HCT116 (cell line): ENCODE measurements at regions not wholly inside any gene's neighbourhood (a gene's known extent, or its start where the extent isn't known, plus 50 kb on each side); places are given as distances from the start of the nearest gene placed in this dataset.

Experiments
- ATAC-seq: fragments of 200-7000 bp; cut with Tn5 transposase; 2 replicates; pipeline ENCODE4 v1.9.1; 2020; ENCODE audit warnings: mild to moderate bottlenecking, moderate library complexity
- BruUV-seq: library from RNA; stranded (reverse); fragments of 400-500 nt; replicated peaks from 2 replicates; lab custom pipeline; 2021; lab: Mats Ljungman, UMichigan
- CTCF ChIA-PET: fragments of 300-600 bp; sonication (Branson Sonifier 250); formaldehyde crosslinking; loops from one replicate; lab custom pipeline; 2021; ENCODE audit warnings: antibody characterized with exemption; lab: Charles Lee
- POLR2A ChIA-PET: fragments of 300-600, 350-600 bp; sonication (Branson Sonifier 250); formaldehyde crosslinking; loops from one replicate; lab custom pipeline; 2021; ENCODE audit warnings: antibody characterized with exemption; lab: Charles Lee
- RAD21 ChIA-PET, 2 experiments: fragments of 300-600 bp; sonication (Branson Sonifier 250); formaldehyde crosslinking; loops; one replicate each; lab custom pipeline; 2023; ENCODE audit warnings: low total read pairs in 2 of 2; ENCODE audit not compliant: uncharacterized antibody in 2 of 2, unreplicated experiment in 2 of 2, low non-redundant PET in 1 of 2; lab: Charles Lee
- DNase-seq: peaks from one replicate; pipeline ENCODE4 v3.0.0-alpha.2; 2010; ENCODE audit warnings: low read depth, low spot score
- H2AFZ ChIP-seq: fragments of 200-600 bp; shearing (Covaris generic), sonication (generic); 2 replicates; pipeline ENCODE4 v1.6.1; 2017; ENCODE audit warnings: low read depth, mixed run types, mixed read lengths, antibody characterized with exemption, low read length; ENCODE audit not compliant: poor library complexity, severe bottlenecking
- H3K27ac ChIP-seq: 2 replicates; pipeline ENCODE4 v1.5.1; 2012; ENCODE audit warnings: low read depth, low read length
- H3K27me3 ChIP-seq: fragments of 200-600 bp; sonication (generic); 2 replicates; pipeline ENCODE4 v1.6.1; 2016; ENCODE audit warnings: mixed run types, low read length, mixed read lengths; ENCODE audit not compliant: insufficient read depth
- H3K36me3 ChIP-seq, 2 experiments: fragments of 200-500 bp in 1 of 2; fragments of 200-600 bp in 1 of 2; sonication (Bioruptor generic) in 1 of 2; sonication (generic) in 1 of 2; 2 replicates each; pipeline versions ENCODE4 v1.5.1 to v1.6.1; 2014 to 2016; ENCODE audit warnings: low read length in 2 of 2, inconsistent platforms in 1 of 2, mixed read lengths in 1 of 2, mixed run types in 1 of 2; ENCODE audit not compliant: insufficient read depth in 2 of 2, control insufficient read depth in 1 of 2
- H3K4me1 ChIP-seq, 2 experiments: fragments of 200-600 bp in 1 of 2; sonication (generic) in 1 of 2; 2 replicates each; pipeline versions ENCODE4 v1.5.1 to v1.6.1; 2012 to 2017; ENCODE audit warnings: low read length in 2 of 2, inconsistent platforms in 1 of 2, mild to moderate bottlenecking in 1 of 2, mixed read lengths in 1 of 2, mixed run types in 1 of 2, moderate library complexity in 1 of 2; ENCODE audit not compliant: insufficient read depth in 2 of 2, control insufficient read depth in 1 of 2
- H3K4me2 ChIP-seq: fragments of 200-600 bp; sonication (generic); 2 replicates; pipeline ENCODE4 v1.6.1; 2017; ENCODE audit warnings: mixed run types, low read length, mixed read lengths
- H3K4me3 ChIP-seq, 2 experiments: fragments of 200-600 bp in 1 of 2; sonication (generic) in 1 of 2; replicated peaks in 1 of 2; 2 replicates each; pipeline ENCODE4 v1.5.1; 2011 to 2016; ENCODE audit warnings: low read length in 2 of 2, control low read depth in 1 of 2, low read depth in 1 of 2, mild to moderate bottlenecking in 1 of 2, mixed read lengths in 1 of 2, mixed run types in 1 of 2
- H3K79me2 ChIP-seq: fragments of 200-600 bp; sonication (generic); 2 replicates; pipeline ENCODE4 v1.6.1; 2017; ENCODE audit warnings: mild to moderate bottlenecking, mixed run types, low read length, moderate library complexity, mixed read lengths; ENCODE audit not compliant: insufficient read depth
- H3K9ac ChIP-seq: fragments of 200-600 bp; sonication (generic); 2 replicates; pipeline ENCODE4 v1.6.1; 2016; ENCODE audit warnings: low read length, mixed read lengths
- H3K9me2 ChIP-seq: fragments of 200-600 bp; sonication (generic), shearing (Covaris generic); 2 replicates; pipeline ENCODE4 v1.6.1; 2017; ENCODE audit warnings: mixed run types, mild to moderate bottlenecking, moderate library complexity; ENCODE audit not compliant: insufficient read depth
- H3K9me3 ChIP-seq, 2 experiments: fragments of 200-500 bp in 1 of 2; fragments of 200-600 bp in 1 of 2; sonication (Bioruptor generic) in 1 of 2; sonication (generic) in 1 of 2; 2 replicates each; pipeline ENCODE4 v1.6.1; 2014 to 2017; ENCODE audit warnings: low read length in 2 of 2, mixed read lengths in 2 of 2, inconsistent platforms in 1 of 2, low read depth in 1 of 2, mild to moderate bottlenecking in 1 of 2, mixed run types in 1 of 2, moderate library complexity in 1 of 2; ENCODE audit not compliant: control insufficient read depth in 1 of 2, insufficient read depth in 1 of 2
- H4K20me1 ChIP-seq: fragments of 200-600 bp; sonication (generic), shearing (Covaris generic); 2 replicates; pipeline ENCODE4 v1.6.1; 2017; ENCODE audit warnings: mixed run types, mild to moderate bottlenecking, moderate library complexity; ENCODE audit not compliant: insufficient read depth
- ATF3 ChIP-seq: IDR thresholded peaks from 2 replicates; pipeline ENCODE4 v1.6.1; 2012
- CBX3 ChIP-seq: IDR thresholded peaks from 2 replicates; pipeline ENCODE4 v1.6.1; 2012; ENCODE audit warnings: low read depth
- CTCF ChIP-seq, 3 experiments: fragments of 200-600 bp in 1 of 3; sonication (generic) in 1 of 3; IDR thresholded peaks in 2 of 3; conservative IDR thresholded peaks in 1 of 3; 2 replicates each; pipeline ENCODE4 v1.5.1; 2012 to 2017; ENCODE audit warnings: low read depth in 2 of 3, low read length in 2 of 3, antibody characterized with exemption in 1 of 3, borderline replicate concordance in 1 of 3, control low read depth in 1 of 3, mild to moderate bottlenecking in 1 of 3, mixed read lengths in 1 of 3, mixed run types in 1 of 3, moderate library complexity in 1 of 3; ENCODE audit not compliant: insufficient read depth in 1 of 3
- ELF1 ChIP-seq: IDR thresholded peaks from 2 replicates; pipeline ENCODE4 v1.6.1; 2012; ENCODE audit warnings: low read depth, borderline replicate concordance
- EZH2phosphoT487 ChIP-seq: fragments of 200-600 bp; IDR thresholded peaks from 2 replicates; pipeline ENCODE4 v1.6.1; 2018; ENCODE audit warnings: antibody characterized with exemption, borderline replicate concordance
- JUND ChIP-seq: IDR thresholded peaks from 2 replicates; pipeline ENCODE4 v1.6.1; 2012
- MAX ChIP-seq: IDR thresholded peaks from 2 replicates; pipeline ENCODE4 v1.6.1; 2012
- POLR2A ChIP-seq: IDR thresholded peaks from 2 replicates; pipeline ENCODE4 v1.7.0; 2011; ENCODE audit warnings: borderline replicate concordance; ENCODE audit not compliant: insufficient read depth, insufficient read length; ENCODE audit errors: extremely low read depth
- POLR2AphosphoS5 ChIP-seq: IDR thresholded peaks from 2 replicates; pipeline ENCODE4 v1.6.1; 2011; ENCODE audit warnings: mild to moderate bottlenecking, low read depth, low read length, moderate library complexity
- REST ChIP-seq: IDR thresholded peaks from 2 replicates; pipeline ENCODE4 v1.6.1; 2012; ENCODE audit warnings: low read depth
- SIN3A ChIP-seq: IDR thresholded peaks from 2 replicates; pipeline ENCODE4 v1.6.1; 2012; ENCODE audit warnings: low read depth
- SP1 ChIP-seq: IDR thresholded peaks from 2 replicates; pipeline ENCODE4 v1.6.1; 2012; ENCODE audit warnings: low read depth
- SRF ChIP-seq: IDR thresholded peaks from 2 replicates; pipeline ENCODE4 v1.6.1; 2012; ENCODE audit warnings: low read depth
- YY1 ChIP-seq: IDR thresholded peaks from 2 replicates; pipeline ENCODE4 v1.6.1; 2011; ENCODE audit warnings: low read length, low read depth, moderate library complexity, mild to moderate bottlenecking; ENCODE audit not compliant: insufficient replicate concordance; ENCODE audit errors: extremely low read depth
- ZFX ChIP-seq: fragments of 450-650 bp; IDR thresholded peaks from 2 replicates; pipeline ENCODE4 v1.6.1; 2017
- ZNF274 ChIP-seq: fragments of 200-500 bp; sonication (Bioruptor generic); IDR thresholded peaks from 2 replicates; pipeline ENCODE4 v1.6.1; 2014; ENCODE audit warnings: mild to moderate bottlenecking, low read depth, low read length, inconsistent platforms
- intact Hi-C: fragments of 100-400 bp; cut with micrococcal nuclease; formaldehyde crosslinking; loops from 2 replicates; pipeline ENCODE4 v1.10.0; 2022

- TF ChIP-seq REST: no peak
- TF ChIP-seq EZH2phosphoT487: no peak
- no peak for TF ChIP-seq CTCF (IDR thresholded peaks at IDR 0.05 in 2 of 3, conservative IDR thresholded peaks at IDR 0.05 in 1 of 3; ENCODE audit: borderline replicate concordance in 1 of 3, insufficient read depth in 1 of 3, low read depth in 2 of 3, low read length in 2 of 3)
Measured at GRCh38 chr2:19462256-19462645, 103.8 kb upstream of the OSR1 start (continued).

GRCh38 chr2:19461504-19462255, 103.3 kb upstream of the OSR1 start:
- Histone ChIP-seq H3K27ac (no peak overlapping the region), H3K9ac (no peak overlapping the region), H3K4me1 (no peaks in the 10 kb centered on the region), H3K27me3 (no peaks in the 10 kb centered on the region), H4K20me1 (no peaks in the 10 kb centered on the region), H3K79me2 (no peaks in the 10 kb centered on the region), H3K4me2 (no peak overlapping the region), H3K4me3 (no peak overlapping the region), H3K36me3 (no peaks in the 10 kb centered on the region), H3K9me3 (no peaks in the 10 kb centered on the region; a peak in 1 of 4 replicates), H3K9me2 (no peaks in the 10 kb centered on the region), H2AFZ (no peak overlapping the region)
- DNase-seq (no peak), ATAC-seq (no peak)
- ChIA-PET CTCF (no interaction called here), RAD21 (no interaction called here), POLR2A (no interaction called here)
- BruUV-seq: no TSS peak
- intact Hi-C loops: no loop called here
- TF ChIP-seq YY1: no peak
- TF ChIP-seq MAX: no peak
- TF ChIP-seq EZH2phosphoT487: no peak
- TF ChIP-seq ATF3: no peak
- TF ChIP-seq SP1: no peak
- no peak for TF ChIP-seq CBX3
- TF ChIP-seq JUND: no peak
- no peak for TF ChIP-seq REST
- TF ChIP-seq POLR2A: no peak
- TF ChIP-seq ZFX: no peak
- no peak for TF ChIP-seq ZNF274
- TF ChIP-seq SRF: no peak
- TF ChIP-seq ELF1: no peak
- no peak for TF ChIP-seq POLR2AphosphoS5
- TF ChIP-seq SIN3A: no peak
